ENCODE measurements at regions not wholly inside any gene's neighbourhood (a gene's known extent, or its start where the extent isn't known, plus 50 kb on each side); places are given as distances from the start of the nearest gene placed in this dataset.

GRCh38 chr22:46068593-46069491 is 81.5 kb upstream of the PPARA start:
- TF ChIP-seq REST (IDR thresholded peaks at IDR 0.05; ENCODE audit: low read depth) (no peak), CEBPB (IDR thresholded peaks at IDR 0.05) (no peak), YY1 (IDR thresholded peaks at IDR 0.05; ENCODE audit: low read depth) (no peak), ZBTB7A (IDR thresholded peaks at IDR 0.05; ENCODE audit: low read depth) (no peak), USF1 (IDR thresholded peaks at IDR 0.05) (no peak), NFIC (IDR thresholded peaks at IDR 0.05) (no peak), TCF12 (IDR thresholded peaks at IDR 0.05; ENCODE audit: low read depth) (no peak), EGR1 (IDR thresholded peaks at IDR 0.05) (no peak), RAD21 (IDR thresholded peaks at IDR 0.05; ENCODE audit: low read depth) (no peak), CREB1 (IDR thresholded peaks at IDR 0.05; ENCODE audit: low read depth) (no peak), EP300 (IDR thresholded peaks at IDR 0.05; ENCODE audit: borderline replicate concordance) (no peak), FOXM1 (IDR thresholded peaks at IDR 0.05; ENCODE audit: borderline replicate concordance, low read depth) (no peak), TAF1 (IDR thresholded peaks at IDR 0.05; ENCODE audit: low read depth) (no peak), MAX (IDR thresholded peaks at IDR 0.05) (no peak), TEAD4 (IDR thresholded peaks at IDR 0.05) (no peak)

GRCh38 chr22:46069521-46070214 is 80.7 kb upstream of the PPARA start:
- TF ChIP-seq REST (IDR thresholded peaks at IDR 0.05; ENCODE audit: low read depth) (no peak), YY1 (IDR thresholded peaks at IDR 0.05; ENCODE audit: low read depth) (no peak), NFIC (IDR thresholded peaks at IDR 0.05) (peak; percentile 47), TEAD4 (IDR thresholded peaks at IDR 0.05) (peak; percentile 6; the same call in 1 of the 2 replicates), FOXM1 (IDR thresholded peaks at IDR 0.05; ENCODE audit: borderline replicate concordance, low read depth) (peak; percentile 88; the same call in 1 of the 2 replicates), TCF12 (IDR thresholded peaks at IDR 0.05; ENCODE audit: low read depth) (peak; percentile 74), RAD21 (IDR thresholded peaks at IDR 0.05; ENCODE audit: low read depth) (no peak), ZBTB7A (IDR thresholded peaks at IDR 0.05; ENCODE audit: low read depth) (no peak), EP300 (IDR thresholded peaks at IDR 0.05; ENCODE audit: borderline replicate concordance) (peak; percentile 20; the same call in 1 of the 2 replicates), CEBPB (IDR thresholded peaks at IDR 0.05) (no peak), MAX (IDR thresholded peaks at IDR 0.05) (peak; percentile 28; the same call in 1 of the 2 replicates), USF1 (IDR thresholded peaks at IDR 0.05) (no peak; the same call in 1 of the 2 replicates), TAF1 (IDR thresholded peaks at IDR 0.05; ENCODE audit: low read depth) (peak; percentile 92), CREB1 (IDR thresholded peaks at IDR 0.05; ENCODE audit: low read depth) (peak; percentile 74; the same call in 1 of the 2 replicates), EGR1 (IDR thresholded peaks at IDR 0.05) (no peak)

- TF ChIP-seq YY1 (IDR thresholded peaks at IDR 0.05; ENCODE audit: low read depth) (0 out of 2 replicates have a peak, but pooled peaks have one; percentile 3), EGR1 (IDR thresholded peaks at IDR 0.05) (no peak), MAX (IDR thresholded peaks at IDR 0.05) (peak; percentile 12; the same call in 1 of the 2 replicates), TCF12 (IDR thresholded peaks at IDR 0.05; ENCODE audit: low read depth) (peak; percentile 14), CEBPB (IDR thresholded peaks at IDR 0.05) (no peak)
Measured at GRCh38 chr22:46070215-46070802, 80.0 kb upstream of the PPARA start.

- TF ChIP-seq ZBTB7A (IDR thresholded peaks at IDR 0.05; ENCODE audit: low read depth) (0 out of 2 replicates have a peak, but pooled peaks have one; percentile 31), CEBPB (IDR thresholded peaks at IDR 0.05) (no peak)
Measured at GRCh38 chr22:46070803-46071450, 79.4 kb upstream of the PPARA start.
